NCI-H82 (cell line): ENCODE measurements at regions not wholly inside any gene's neighbourhood (a gene's known extent, or its start where the extent isn't known, plus 50 kb on each side); places are given as distances from the start of the nearest gene placed in this dataset.
"Not testable (repeated sequence)": the region's sequence is repeated elsewhere in the genome, so short reads cannot be mapped to it uniquely, and the experiment has no call there.

Experiments
- DNase-seq: peaks from one replicate; lab custom pipeline; 2025; lab: John Stamatoyannopoulos, UW

- DNase-seq, result no peak
Observed at GRCh38 chr10:3571310-3571825, 213.6 kb downstream of the KLF6 start.

GRCh38 chr10:3570855-3571266, 214.1 kb downstream of the KLF6 start:
- no peak for DNase-seq

GRCh38 chr10:3570131-3570729, 214.8 kb downstream of the KLF6 start:
- DNase-seq, result no peak

- DNase-seq, result no peak
Observed at GRCh38 chr10:3568983-3569382, 216.0 kb downstream of the KLF6 start.

GRCh38 chr10:3568392-3568791, 216.6 kb downstream of the KLF6 start:
- no peak for DNase-seq

GRCh38 chr10:3567291-3567963, 217.6 kb downstream of the KLF6 start:
- no peak for DNase-seq

GRCh38 chr10:3566627-3567026, 218.4 kb downstream of the KLF6 start:
- DNase-seq, result no peak

- DNase-seq, result no peak
Observed at GRCh38 chr10:3564346-3565002, 220.5 kb downstream of the KLF6 start.

GRCh38 chr10:3563298-3563697, 221.7 kb downstream of the KLF6 start:
- no peak for DNase-seq

GRCh38 chr10:3560628-3561027, 224.4 kb downstream of the KLF6 start:
- not testable (repeated sequence) for DNase-seq

- no peak for DNase-seq
Observed at GRCh38 chr10:3559527-3559926, 225.5 kb downstream of the KLF6 start.

- no peak for DNase-seq
Observed at GRCh38 chr10:3559011-3559410, 226.0 kb downstream of the KLF6 start.

- DNase-seq, result not testable (repeated sequence)
Observed at GRCh38 chr10:3556191-3557017, 228.6 kb downstream of the KLF6 start.

GRCh38 chr10:3554121-3554522, 230.9 kb downstream of the KLF6 start:
- DNase-seq, result no peak

- no peak for DNase-seq
Observed at GRCh38 chr10:3552281-3552680, 232.7 kb downstream of the KLF6 start.

GRCh38 chr10:3551761-3552160, 233.2 kb downstream of the KLF6 start:
- DNase-seq, result no peak

GRCh38 chr10:3549118-3549517, 235.9 kb downstream of the KLF6 start:
- DNase-seq, result no peak

- no peak for DNase-seq
Observed at GRCh38 chr10:3548702-3549101, 236.3 kb downstream of the KLF6 start.

- DNase-seq, result no peak
Observed at GRCh38 chr10:3548076-3548475, 236.9 kb downstream of the KLF6 start.

- no peak for DNase-seq
Observed at GRCh38 chr10:3544561-3544960, 240.4 kb downstream of the KLF6 start.

GRCh38 chr10:3542185-3542611, 242.8 kb downstream of the KLF6 start:
- no peak for DNase-seq

- no peak for DNase-seq
Observed at GRCh38 chr10:3539696-3540383, 245.2 kb downstream of the KLF6 start.
